ENCODE measurements at regions not wholly inside any gene's neighbourhood (a gene's known extent, or its start where the extent isn't known, plus 50 kb on each side); places are given as distances from the start of the nearest gene placed in this dataset.

DNA sequence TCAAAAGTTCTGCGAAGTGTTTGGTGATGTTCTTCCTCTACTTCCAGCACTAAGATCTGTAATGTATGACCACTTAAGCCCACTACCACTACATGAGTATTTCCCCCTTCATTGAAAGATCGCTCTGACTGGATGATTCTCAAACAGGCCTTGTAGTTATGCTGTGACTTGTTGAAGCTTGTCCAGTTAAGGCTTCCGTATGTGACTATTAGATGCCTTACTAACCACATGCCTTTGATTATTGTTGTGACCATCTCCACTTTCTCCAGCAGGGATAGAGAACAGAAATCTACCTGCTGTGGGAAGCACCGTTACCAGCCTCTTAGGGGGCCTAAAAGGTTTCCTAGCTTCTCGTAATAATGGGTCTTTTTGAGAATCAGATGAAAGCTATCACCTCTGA is 81.1 kb downstream of the NOC3L start:
- TF ChIP-seq, protein P1, sequence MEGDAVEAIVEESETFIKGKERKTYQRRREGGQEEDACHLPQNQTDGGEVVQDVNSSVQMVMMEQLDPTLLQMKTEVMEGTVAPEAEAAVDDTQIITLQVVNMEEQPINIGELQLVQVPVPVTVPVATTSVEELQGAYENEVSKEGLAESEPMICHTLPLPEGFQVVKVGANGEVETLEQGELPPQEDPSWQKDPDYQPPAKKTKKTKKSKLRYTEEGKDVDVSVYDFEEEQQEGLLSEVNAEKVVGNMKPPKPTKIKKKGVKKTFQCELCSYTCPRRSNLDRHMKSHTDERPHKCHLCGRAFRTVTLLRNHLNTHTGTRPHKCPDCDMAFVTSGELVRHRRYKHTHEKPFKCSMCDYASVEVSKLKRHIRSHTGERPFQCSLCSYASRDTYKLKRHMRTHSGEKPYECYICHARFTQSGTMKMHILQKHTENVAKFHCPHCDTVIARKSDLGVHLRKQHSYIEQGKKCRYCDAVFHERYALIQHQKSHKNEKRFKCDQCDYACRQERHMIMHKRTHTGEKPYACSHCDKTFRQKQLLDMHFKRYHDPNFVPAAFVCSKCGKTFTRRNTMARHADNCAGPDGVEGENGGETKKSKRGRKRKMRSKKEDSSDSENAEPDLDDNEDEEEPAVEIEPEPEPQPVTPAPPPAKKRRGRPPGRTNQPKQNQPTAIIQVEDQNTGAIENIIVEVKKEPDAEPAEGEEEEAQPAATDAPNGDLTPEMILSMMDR (IDR thresholded peaks at IDR 0.05), result no peak
- TF ChIP-seq EZH2 (IDR thresholded peaks at IDR 0.05; ENCODE audit: borderline replicate concordance, insufficient read depth, low read depth, low read length, poor library complexity, severe bottlenecking), result no peak
